ENCODE measurements at regions not wholly inside any gene's neighbourhood (a gene's known extent, or its start where the extent isn't known, plus 50 kb on each side); places are given as distances from the start of the nearest gene placed in this dataset.

- in situ Hi-C loops (cut with MboI; ENCODE audit: low pct_ligation_motif_present in 1 of 4, low pct_unique_long_range_greater_than_20kb in 1 of 4, low sequenced_read_pairs in 3 of 4): no loop called here
- 87% methylated on average over 1 of the region's 1 CpG; no CpG with 5 or more reads in 1 of the 2 donors for WGBS, 2 donors (ENCODE audit: low coverage in 1 of 2)
- TF ChIP-seq EP300 (IDR thresholded peaks at IDR 0.05; ENCODE audit: low read depth) (no peak), POLR2AphosphoS5 (IDR thresholded peaks at IDR 0.05) (no peak), CTCF (IDR thresholded peaks at IDR 0.05) (no peak), POLR2A (IDR thresholded peaks at IDR 0.05) (no peak)
- Histone ChIP-seq H3K36me3 (no peaks in the 10 kb centered on the region), H3K27ac (no peak overlapping the region), H3K9me3 (no peaks in the 10 kb centered on the region), H3K27me3 (no peaks in the 10 kb centered on the region), H3K4me1 (no peaks in the 10 kb centered on the region), H3K4me3 (no peak overlapping the region)
- no peak for DNase-seq
- intact Hi-C loops (cut with DNase I; ENCODE audit: low total_unique reads): no loop called here
These were observed 430.7 kb upstream of the RBMS3 start for GRCh38 chr3:28850186-28850585.

- Histone ChIP-seq H3K4me3 (no peak overlapping the region), H3K36me3 (no peaks in the 10 kb centered on the region), H3K27ac (no peak overlapping the region), H3K9me3 (no peaks in the 10 kb centered on the region), H3K4me1 (no peaks in the 10 kb centered on the region), H3K27me3 (no peaks in the 10 kb centered on the region)
- no peak for DNase-seq
- WGBS, 2 donors (ENCODE audit: low coverage in 1 of 2): 10 to 42% methylated on average over 1 of the region's 1 CpG
- intact Hi-C loops (cut with DNase I; ENCODE audit: low total_unique reads) (no loop called here), in situ Hi-C loops (cut with MboI; ENCODE audit: low pct_ligation_motif_present in 1 of 4, low pct_unique_long_range_greater_than_20kb in 1 of 4, low sequenced_read_pairs in 3 of 4) (no loop called here)
- TF ChIP-seq EP300 (IDR thresholded peaks at IDR 0.05; ENCODE audit: low read depth): no peak
- no peak for TF ChIP-seq CTCF (IDR thresholded peaks at IDR 0.05)
- no peak for TF ChIP-seq POLR2AphosphoS5 (IDR thresholded peaks at IDR 0.05)
- TF ChIP-seq POLR2A (IDR thresholded peaks at IDR 0.05): no peak
These were observed 427.0 kb upstream of the RBMS3 start for GRCh38 chr3:28853830-28854229.

- TF ChIP-seq POLR2AphosphoS5 (IDR thresholded peaks at IDR 0.05): no peak
- TF ChIP-seq POLR2A (IDR thresholded peaks at IDR 0.05): no peak
- no peak for TF ChIP-seq CTCF (IDR thresholded peaks at IDR 0.05)
- no peak for TF ChIP-seq EP300 (IDR thresholded peaks at IDR 0.05; ENCODE audit: low read depth)
- no peaks in the 10 kb centered on the region for H3K27me3 ChIP-seq
- H3K4me1 ChIP-seq: no peaks in the 10 kb centered on the region
- H3K4me3 ChIP-seq: no peak overlapping the region
- no peak for DNase-seq
- 74 to 94% methylated on average over 3 of the region's 3 CpGs for WGBS, 2 donors (ENCODE audit: low coverage in 1 of 2)
- no peaks in the 10 kb centered on the region for H3K9me3 ChIP-seq
- no peaks in the 10 kb centered on the region for H3K36me3 ChIP-seq
- no peak overlapping the region for H3K27ac ChIP-seq
- in situ Hi-C loops (cut with MboI; ENCODE audit: low pct_ligation_motif_present in 1 of 4, low pct_unique_long_range_greater_than_20kb in 1 of 4, low sequenced_read_pairs in 3 of 4) (no loop called here), intact Hi-C loops (cut with DNase I; ENCODE audit: low total_unique reads) (no loop called here)
These were observed 424.1 kb upstream of the RBMS3 start for GRCh38 chr3:28856796-28857195.

- Histone ChIP-seq H3K4me1 (no peaks in the 10 kb centered on the region), H3K4me3 (no peak overlapping the region), H3K27me3 (no peaks in the 10 kb centered on the region), H3K27ac (no peak overlapping the region), H3K9me3 (no peaks in the 10 kb centered on the region), H3K36me3 (no peaks in the 10 kb centered on the region)
- intact Hi-C loops (cut with DNase I; ENCODE audit: low total_unique reads) (no loop called here), in situ Hi-C loops (cut with MboI; ENCODE audit: low pct_ligation_motif_present in 1 of 4, low pct_unique_long_range_greater_than_20kb in 1 of 4, low sequenced_read_pairs in 3 of 4) (no loop called here)
- DNase-seq: no peak
- TF ChIP-seq POLR2A (IDR thresholded peaks at IDR 0.05) (no peak), CTCF (IDR thresholded peaks at IDR 0.05) (no peak)
These were observed 421.0 kb upstream of the RBMS3 start for GRCh38 chr3:28859897-28860296.

All from transverse colon (tissue), 4 donors.